MCF 10A (cell line): ENCODE measurements at regions not wholly inside any gene's neighbourhood (a gene's known extent, or its start where the extent isn't known, plus 50 kb on each side); places are given as distances from the start of the nearest gene placed in this dataset.
"Not testable (repeated sequence)": the region's sequence is repeated elsewhere in the genome, so short reads cannot be mapped to it uniquely, and the experiment has no call there.

Experiments used
- BruUV-seq: library from RNA; stranded (reverse); fragments of 400-500 nt; replicated peaks from 2 replicates; lab custom pipeline; 2021; lab: Mats Ljungman, UMichigan
- CTCF ChIA-PET: fragments of 300-600 bp; sonication (Branson Sonifier 250); formaldehyde crosslinking; extraction: SDS; loops from one replicate; lab custom pipeline; 2021; ENCODE audit warnings: antibody characterized with exemption, inconsistent platforms; lab: Yijun Ruan, JAX
- POLR2A ChIA-PET: fragments of 300-600, 350-650 bp; sonication (Branson Sonifier 250); formaldehyde crosslinking; extraction: SDS; loops from one replicate; lab custom pipeline; 2020; ENCODE audit warnings: antibody characterized with exemption, inconsistent platforms; lab: Yijun Ruan, JAX
- DNase-seq: peaks from one replicate; pipeline ENCODE4 v3.0.0-alpha.2; 2018; ENCODE audit not compliant: unreplicated experiment
- H3K27ac Mint-ChIP-seq: one replicate; pipeline ENCODE4 v1.8.0; 2022; ENCODE audit warnings: mild to moderate bottlenecking, low read depth, mixed read lengths; ENCODE audit not compliant: unreplicated experiment
- H3K27me3 Mint-ChIP-seq: one replicate; pipeline ENCODE4 v1.8.0; 2022; ENCODE audit warnings: mixed read lengths; ENCODE audit not compliant: insufficient read depth, unreplicated experiment
- H3K36me3 Mint-ChIP-seq: one replicate; pipeline ENCODE4 v1.8.0; 2022; ENCODE audit warnings: mild to moderate bottlenecking, moderate library complexity, mixed read lengths; ENCODE audit not compliant: insufficient read depth, unreplicated experiment
- H3K4me1 Mint-ChIP-seq: one replicate; pipeline ENCODE4 v1.8.0; 2022; ENCODE audit warnings: mixed read lengths; ENCODE audit not compliant: insufficient read depth, unreplicated experiment
- H3K4me3 Mint-ChIP-seq: one replicate; pipeline ENCODE4 v1.8.0; 2022; ENCODE audit warnings: mild to moderate bottlenecking, moderate library complexity, mixed read lengths; ENCODE audit not compliant: unreplicated experiment
- H3K9me3 Mint-ChIP-seq: one replicate; pipeline ENCODE4 v1.8.0; 2022; ENCODE audit warnings: mixed read lengths; ENCODE audit not compliant: unreplicated experiment
- intact Hi-C: fragments of 100-400 bp; cut with micrococcal nuclease; formaldehyde crosslinking; loops from 2 replicates; pipeline ENCODE4 v1.14.1; 2022
- TF ChIP-seq, protein P1 (sequence below): fragments of 200-600 bp; IDR thresholded peaks from one replicate; pipeline ENCODE4 v1.8.0; 2022; ENCODE audit warnings: antibody characterized with exemption, mild to moderate bottlenecking; ENCODE audit not compliant: unreplicated experiment

DNA sequence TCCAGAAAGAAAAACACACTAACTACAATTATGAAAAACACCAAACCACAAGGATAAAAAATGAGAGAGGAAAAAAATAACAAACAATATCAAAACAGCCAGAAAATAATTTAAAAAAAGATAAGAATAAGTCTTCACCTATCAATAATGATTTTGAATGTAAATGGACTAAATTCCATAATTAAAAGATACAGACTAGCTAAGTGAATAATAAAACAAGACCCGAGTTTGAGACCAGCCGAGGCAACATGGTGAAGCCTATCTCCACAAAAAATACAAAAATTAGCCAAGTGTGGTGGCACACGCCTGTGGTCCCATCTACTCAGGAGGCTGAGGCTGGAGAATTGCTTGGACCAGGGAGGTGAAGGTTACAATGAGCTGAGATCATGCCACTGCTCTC is 131.1 kb downstream of the MTERF1 start:
- ChIA-PET CTCF (interaction anchor here (0.6 to 1.1 kb wide), 3 partner anchors 10 to 667 kb away, joined by 3 to 7 read pairs (median 3); no protein-coding TSS in a partner anchor), POLR2A (no interaction called here)
- no peak for DNase-seq
- no TSS peak for BruUV-seq
- no peaks in the 10 kb centered on the region for H3K4me1 Mint-ChIP-seq
- no peak overlapping the region for H3K27ac Mint-ChIP-seq
- TF ChIP-seq, protein P1, sequence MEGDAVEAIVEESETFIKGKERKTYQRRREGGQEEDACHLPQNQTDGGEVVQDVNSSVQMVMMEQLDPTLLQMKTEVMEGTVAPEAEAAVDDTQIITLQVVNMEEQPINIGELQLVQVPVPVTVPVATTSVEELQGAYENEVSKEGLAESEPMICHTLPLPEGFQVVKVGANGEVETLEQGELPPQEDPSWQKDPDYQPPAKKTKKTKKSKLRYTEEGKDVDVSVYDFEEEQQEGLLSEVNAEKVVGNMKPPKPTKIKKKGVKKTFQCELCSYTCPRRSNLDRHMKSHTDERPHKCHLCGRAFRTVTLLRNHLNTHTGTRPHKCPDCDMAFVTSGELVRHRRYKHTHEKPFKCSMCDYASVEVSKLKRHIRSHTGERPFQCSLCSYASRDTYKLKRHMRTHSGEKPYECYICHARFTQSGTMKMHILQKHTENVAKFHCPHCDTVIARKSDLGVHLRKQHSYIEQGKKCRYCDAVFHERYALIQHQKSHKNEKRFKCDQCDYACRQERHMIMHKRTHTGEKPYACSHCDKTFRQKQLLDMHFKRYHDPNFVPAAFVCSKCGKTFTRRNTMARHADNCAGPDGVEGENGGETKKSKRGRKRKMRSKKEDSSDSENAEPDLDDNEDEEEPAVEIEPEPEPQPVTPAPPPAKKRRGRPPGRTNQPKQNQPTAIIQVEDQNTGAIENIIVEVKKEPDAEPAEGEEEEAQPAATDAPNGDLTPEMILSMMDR = no peak
- no peak overlapping the region for H3K4me3 Mint-ChIP-seq
- H3K36me3 Mint-ChIP-seq = no peaks in the 10 kb centered on the region
- intact Hi-C loops = no loop called here
- peaks cover 19% of the 10 kb centered on the region for H3K27me3 Mint-ChIP-seq
- H3K9me3 Mint-ChIP-seq = peaks cover 6% of the 10 kb centered on the region

DNA sequence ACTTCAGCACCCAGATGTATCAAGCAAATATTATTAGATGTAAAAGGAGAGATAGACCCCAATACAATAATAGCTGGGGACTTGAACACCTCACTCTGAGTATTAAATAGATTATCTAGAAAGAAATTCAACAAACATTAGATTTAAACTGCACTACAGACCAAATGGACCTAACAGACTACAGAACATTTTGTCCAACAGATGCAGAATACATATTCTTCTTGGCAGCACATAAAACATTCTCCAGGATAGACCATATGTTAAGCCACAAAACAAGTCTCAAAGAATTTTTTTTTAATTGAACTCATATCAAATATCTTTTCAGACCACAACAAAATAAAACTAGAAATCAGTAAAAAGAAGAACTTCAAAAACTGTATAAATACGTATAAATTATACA is 130.4 kb downstream of the MTERF1 start:
- H3K27ac Mint-ChIP-seq = no peak overlapping the region
- intact Hi-C loops = no loop called here
- no peak for DNase-seq
- no peaks in the 10 kb centered on the region for H3K36me3 Mint-ChIP-seq
- no peak overlapping the region for H3K4me3 Mint-ChIP-seq
- TF ChIP-seq, protein P1 = no peak
- H3K27me3 Mint-ChIP-seq = peaks cover 19% of the 10 kb centered on the region
- no TSS peak for BruUV-seq
- peaks cover 6% of the 10 kb centered on the region for H3K9me3 Mint-ChIP-seq
- POLR2A ChIA-PET = no interaction called here
- H3K4me1 Mint-ChIP-seq = no peaks in the 10 kb centered on the region
- CTCF ChIA-PET = interaction anchor here (0.6 to 1.1 kb wide), 3 partner anchors 10 to 667 kb away, joined by 3 to 7 read pairs (median 3); no protein-coding TSS in a partner anchor

- no peak overlapping the region for H3K27ac Mint-ChIP-seq
- peak; percentile 8 for DNase-seq
- H3K9me3 Mint-ChIP-seq = peaks cover 6% of the 10 kb centered on the region
- H3K4me1 Mint-ChIP-seq = no peaks in the 10 kb centered on the region
- H3K4me3 Mint-ChIP-seq = no peak overlapping the region
- POLR2A ChIA-PET = no interaction called here
- CTCF ChIA-PET = interaction anchor here (0.6 kb wide), 1 partner anchor 84 kb away, joined by 3 read pairs; no protein-coding TSS in a partner anchor
- TF ChIP-seq, protein P1 = no peak
- no TSS peak for BruUV-seq
- intact Hi-C loops = no loop called here
- H3K36me3 Mint-ChIP-seq = no peaks in the 10 kb centered on the region
- peaks cover 19% of the 10 kb centered on the region for H3K27me3 Mint-ChIP-seq
Measured at GRCh38 chr7:91752102-91752501, 128.4 kb downstream of the MTERF1 start.

GRCh38 chr7:91754280-91754679 is 126.2 kb downstream of the MTERF1 start:
- DNase-seq, CTCF ChIA-PET, intact Hi-C loops, H3K4me1 Mint-ChIP-seq, H3K27ac Mint-ChIP-seq, BruUV-seq, H3K4me3 Mint-ChIP-seq, H3K9me3 Mint-ChIP-seq, H3K36me3 Mint-ChIP-seq: not testable (repeated sequence)
- POLR2A ChIA-PET = interaction anchor here (0.7 kb wide), 1 partner anchor 70 kb away, joined by 3 read pairs; no protein-coding TSS in a partner anchor
- peaks cover 19% of the 10 kb centered on the region for H3K27me3 Mint-ChIP-seq

DNA sequence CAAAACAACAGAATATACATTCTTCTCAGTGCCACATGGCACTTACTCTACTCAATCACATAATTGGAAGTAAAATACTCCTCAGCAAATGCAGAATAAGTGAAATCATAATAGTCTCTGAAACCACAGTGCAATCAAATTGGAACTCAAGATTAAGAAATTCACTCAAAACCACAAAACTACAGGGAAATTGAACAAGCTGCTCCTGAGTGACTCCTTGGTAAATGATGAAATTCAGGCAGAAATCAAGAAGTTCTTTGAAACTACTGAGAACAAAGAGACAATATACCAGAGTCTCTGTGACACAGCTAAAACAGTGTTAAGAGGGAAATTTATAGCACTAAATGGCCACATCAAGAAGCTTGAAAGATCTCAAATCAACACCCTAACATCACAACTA is 125.4 kb downstream of the MTERF1 start:
- DNase-seq, BruUV-seq, H3K36me3 Mint-ChIP-seq, intact Hi-C loops, POLR2A ChIA-PET, H3K4me1 Mint-ChIP-seq, H3K4me3 Mint-ChIP-seq, H3K9me3 Mint-ChIP-seq, CTCF ChIA-PET, H3K27ac Mint-ChIP-seq: not testable (repeated sequence)
- peaks cover 18% of the 10 kb centered on the region for H3K27me3 Mint-ChIP-seq
